ENCODE measurements at regions not wholly inside any gene's neighbourhood (a gene's known extent, or its start where the extent isn't known, plus 50 kb on each side); places are given as distances from the start of the nearest gene placed in this dataset.

DNA sequence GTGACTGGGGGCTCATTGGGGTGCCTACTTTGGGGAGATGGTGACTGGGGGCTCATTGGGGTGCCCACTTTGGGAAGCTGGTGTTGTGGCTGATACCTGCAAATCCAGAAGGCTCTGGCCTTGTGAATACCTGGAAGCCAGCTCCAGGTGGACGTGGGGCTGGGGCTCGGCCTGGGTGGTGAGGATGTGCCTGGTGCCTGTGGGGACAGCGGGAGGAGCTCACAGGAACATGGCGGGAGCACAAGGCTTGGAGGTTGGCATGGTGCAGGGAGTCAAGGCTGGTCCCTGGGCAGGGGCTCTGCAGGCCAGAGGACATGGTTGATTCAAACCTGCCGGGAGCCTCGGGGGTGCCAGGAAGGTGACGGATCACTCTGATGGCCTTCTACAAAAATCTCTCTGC is 1165.7 kb downstream of the BRD1 start:
- TF ChIP-seq, protein P1, sequence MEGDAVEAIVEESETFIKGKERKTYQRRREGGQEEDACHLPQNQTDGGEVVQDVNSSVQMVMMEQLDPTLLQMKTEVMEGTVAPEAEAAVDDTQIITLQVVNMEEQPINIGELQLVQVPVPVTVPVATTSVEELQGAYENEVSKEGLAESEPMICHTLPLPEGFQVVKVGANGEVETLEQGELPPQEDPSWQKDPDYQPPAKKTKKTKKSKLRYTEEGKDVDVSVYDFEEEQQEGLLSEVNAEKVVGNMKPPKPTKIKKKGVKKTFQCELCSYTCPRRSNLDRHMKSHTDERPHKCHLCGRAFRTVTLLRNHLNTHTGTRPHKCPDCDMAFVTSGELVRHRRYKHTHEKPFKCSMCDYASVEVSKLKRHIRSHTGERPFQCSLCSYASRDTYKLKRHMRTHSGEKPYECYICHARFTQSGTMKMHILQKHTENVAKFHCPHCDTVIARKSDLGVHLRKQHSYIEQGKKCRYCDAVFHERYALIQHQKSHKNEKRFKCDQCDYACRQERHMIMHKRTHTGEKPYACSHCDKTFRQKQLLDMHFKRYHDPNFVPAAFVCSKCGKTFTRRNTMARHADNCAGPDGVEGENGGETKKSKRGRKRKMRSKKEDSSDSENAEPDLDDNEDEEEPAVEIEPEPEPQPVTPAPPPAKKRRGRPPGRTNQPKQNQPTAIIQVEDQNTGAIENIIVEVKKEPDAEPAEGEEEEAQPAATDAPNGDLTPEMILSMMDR (IDR thresholded peaks at IDR 0.05; ENCODE audit: control insufficient read depth, extremely low read depth, insufficient read depth), result no peak
- no peak for DNase-seq (ENCODE audit: low read depth)
- H3K4me3 ChIP-seq (ENCODE audit: low read depth, low read length), result no peak overlapping the region

DNA sequence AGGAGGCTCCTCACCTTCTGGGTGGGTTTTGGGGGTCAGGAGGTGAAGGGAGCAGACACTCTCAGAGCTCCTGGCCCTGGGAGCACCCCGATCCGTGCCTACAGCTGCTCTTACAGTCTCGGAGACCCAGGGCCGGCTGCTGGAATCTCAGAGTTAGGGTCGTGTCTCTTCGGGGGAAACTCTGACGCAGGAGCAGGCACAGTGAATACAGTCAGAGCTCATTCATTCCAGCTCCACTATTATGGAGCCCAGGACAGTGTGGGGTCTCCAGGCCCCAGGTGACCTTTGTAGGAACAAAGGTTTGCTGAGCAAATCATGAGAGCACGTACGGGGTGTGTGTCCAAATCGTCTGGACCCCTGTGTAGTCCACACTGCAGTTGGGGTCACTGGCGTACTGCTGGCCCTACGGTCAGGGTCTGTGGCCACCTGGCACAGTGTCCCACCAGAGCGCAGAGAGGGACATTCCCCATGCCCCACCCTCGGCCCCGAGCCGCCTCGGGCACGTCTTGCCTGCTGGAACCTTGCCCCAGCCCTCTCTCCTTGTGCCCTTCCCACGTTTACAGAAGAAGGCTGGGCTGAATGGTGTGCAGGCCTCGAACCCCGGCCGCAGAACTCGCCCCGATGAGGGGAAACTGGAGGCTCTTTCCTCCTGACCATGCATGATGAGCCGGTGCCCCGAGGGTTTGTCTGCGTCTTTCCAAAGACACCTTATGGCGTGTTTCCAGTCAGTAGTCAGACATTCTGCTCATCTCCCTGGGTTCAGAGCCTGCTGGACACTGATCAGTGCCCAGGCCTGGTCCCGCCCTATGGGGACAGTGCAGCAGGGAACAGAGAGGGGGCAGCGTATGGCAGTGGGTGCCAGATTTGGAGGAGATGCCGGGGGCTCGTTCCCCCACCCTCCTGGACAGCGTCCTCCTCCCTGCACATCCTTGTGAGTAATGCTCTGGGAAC is 1166.6 kb downstream of the BRD1 start:
- TF ChIP-seq, protein P1 (IDR thresholded peaks at IDR 0.05; ENCODE audit: control insufficient read depth, extremely low read depth, insufficient read depth), result no peak
- no peak overlapping the region for H3K4me3 ChIP-seq (ENCODE audit: low read depth, low read length)
- DNase-seq (ENCODE audit: low read depth), result no peak

DNA sequence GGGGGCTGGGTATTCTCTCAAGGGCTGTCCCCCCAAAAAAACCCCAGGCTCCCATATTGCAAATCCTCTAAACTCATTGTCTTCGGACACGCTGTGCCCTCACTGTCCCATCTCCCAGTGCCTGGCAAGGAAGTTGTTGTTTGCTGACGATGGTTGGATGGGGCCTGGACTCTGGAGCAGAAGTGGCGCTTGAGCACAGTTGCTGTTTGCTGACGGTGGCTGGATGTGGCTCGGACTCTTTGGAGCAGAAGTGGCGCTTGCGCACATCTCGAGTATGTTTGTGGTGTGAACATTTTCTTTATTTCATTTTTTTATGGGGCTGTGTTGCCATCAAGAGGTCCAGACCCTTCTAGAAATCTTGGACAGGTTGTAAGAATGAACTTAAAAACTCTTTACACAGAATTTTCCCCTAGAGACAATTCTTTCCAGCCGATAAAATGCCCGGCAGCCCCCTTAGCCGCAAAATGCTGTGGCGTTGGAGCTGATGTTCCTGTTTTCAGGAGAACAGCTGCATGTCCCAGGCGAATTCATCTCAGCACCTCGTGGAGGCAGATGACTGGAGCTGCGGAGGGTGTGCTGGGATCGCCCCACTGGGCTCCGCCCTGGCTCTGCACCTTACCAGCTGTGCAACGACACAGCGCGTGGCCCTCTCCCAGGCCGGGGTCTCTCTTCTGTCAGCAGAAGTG is 1167.4 kb downstream of the BRD1 start:
- no peak for DNase-seq (ENCODE audit: low read depth)
- TF ChIP-seq, protein P1 (IDR thresholded peaks at IDR 0.05; ENCODE audit: control insufficient read depth, extremely low read depth, insufficient read depth), result no peak
- H3K4me3 ChIP-seq (ENCODE audit: low read depth, low read length), result no peak overlapping the region

DNA sequence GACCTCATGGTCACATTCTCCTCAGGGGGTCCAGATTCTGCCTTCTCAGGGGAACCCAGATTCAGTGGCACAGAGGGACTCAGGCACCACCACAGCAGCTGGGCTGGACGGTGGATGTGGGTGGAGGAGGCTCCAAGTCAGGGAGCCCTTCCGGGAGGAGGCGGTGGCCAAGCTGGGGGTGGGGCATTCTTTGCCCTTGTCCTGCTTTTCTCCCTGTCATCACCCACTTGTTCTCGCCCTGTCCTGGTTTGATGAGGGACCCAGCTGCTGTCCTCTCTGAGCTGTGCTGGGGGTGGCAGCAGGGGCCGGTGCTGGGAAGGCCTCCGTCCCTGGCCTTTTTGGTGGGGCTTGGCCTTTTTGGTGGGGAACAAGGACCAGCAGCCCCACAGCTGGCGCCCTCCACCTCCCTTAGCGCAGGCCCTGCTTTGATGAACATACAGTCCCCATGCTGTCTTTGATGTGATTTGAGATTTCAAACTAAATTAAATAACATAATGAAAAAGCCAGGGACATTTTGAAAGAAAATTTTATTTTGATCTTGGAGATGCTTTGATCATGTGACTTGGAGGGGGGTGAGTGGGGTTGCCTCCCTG is 1168.2 kb downstream of the BRD1 start:
- TF ChIP-seq, protein P1 (IDR thresholded peaks at IDR 0.05; ENCODE audit: control insufficient read depth, extremely low read depth, insufficient read depth), result no peak
- DNase-seq (ENCODE audit: low read depth), result no peak
- H3K4me3 ChIP-seq (ENCODE audit: low read depth, low read length), result no peak overlapping the region

DNA sequence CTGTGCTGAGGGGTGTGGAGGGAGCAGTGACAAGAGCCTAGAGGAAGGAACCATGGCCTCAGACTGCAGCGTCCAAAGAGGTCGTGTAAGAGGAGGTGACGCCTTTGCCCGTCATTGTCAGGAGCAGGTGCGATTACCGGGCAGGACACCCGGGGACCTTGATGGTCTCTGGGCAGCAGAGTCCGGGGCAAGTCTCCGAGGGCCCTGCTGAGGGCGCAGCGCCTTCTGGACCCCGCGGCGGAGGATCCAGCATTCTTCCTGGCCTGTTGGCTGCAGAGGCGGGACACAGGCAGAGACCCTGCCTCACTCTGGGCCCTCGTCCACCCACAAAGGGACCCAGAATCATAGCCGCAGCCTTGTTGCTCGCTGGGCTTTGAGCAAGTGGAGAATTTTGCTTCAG is 1168.8 kb downstream of the BRD1 start:
- DNase-seq (ENCODE audit: low read depth), result no peak
- H3K4me3 ChIP-seq (ENCODE audit: low read depth, low read length), result no peak overlapping the region
- TF ChIP-seq, protein P1 (IDR thresholded peaks at IDR 0.05; ENCODE audit: control insufficient read depth, extremely low read depth, insufficient read depth), result no peak

DNA sequence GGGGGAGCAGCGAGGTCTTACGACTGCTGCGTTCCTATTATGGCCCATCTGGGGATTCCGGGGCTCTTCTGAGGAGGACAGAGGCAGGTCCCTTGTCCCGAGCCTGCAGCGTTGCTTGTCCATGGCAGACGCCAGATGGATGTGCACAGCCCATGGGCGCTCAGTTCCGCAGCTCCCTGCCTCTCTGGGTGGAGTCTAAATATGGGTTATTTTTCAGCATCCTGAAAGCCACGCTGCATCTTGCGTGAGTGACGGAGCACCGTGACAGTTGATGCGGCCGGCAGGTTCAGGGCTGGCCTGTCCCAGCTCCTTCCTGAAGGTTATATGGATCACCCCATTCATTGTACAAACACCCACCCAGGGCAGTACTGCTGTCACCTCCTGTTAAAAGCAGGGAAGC is 1169.4 kb downstream of the BRD1 start:
- DNase-seq (ENCODE audit: low read depth), result no peak
- TF ChIP-seq, protein P1 (IDR thresholded peaks at IDR 0.05; ENCODE audit: control insufficient read depth, extremely low read depth, insufficient read depth), result no peak
- H3K4me3 ChIP-seq (ENCODE audit: low read depth, low read length), result no peak overlapping the region
